B cell (primary cell): ENCODE measurements at regions not wholly inside any gene's neighbourhood (a gene's known extent, or its start where the extent isn't known, plus 50 kb on each side); places are given as distances from the start of the nearest gene placed in this dataset.

Experiments
- EZH2 ChIP-seq: IDR thresholded peaks from 2 replicates; pipeline ENCODE4 v1.6.1; 2012; ENCODE audit warnings: borderline replicate concordance, low read depth, mild to moderate bottlenecking, moderate library complexity, low read length; ENCODE audit not compliant: insufficient read depth, poor library complexity, severe bottlenecking
- TF ChIP-seq, protein P1 (sequence below): fragments of 200-600 bp; IDR thresholded peaks from one replicate; pipeline ENCODE4 v1.8.0; 2022; ENCODE audit warnings: antibody characterized with exemption, mild to moderate bottlenecking

DNA sequence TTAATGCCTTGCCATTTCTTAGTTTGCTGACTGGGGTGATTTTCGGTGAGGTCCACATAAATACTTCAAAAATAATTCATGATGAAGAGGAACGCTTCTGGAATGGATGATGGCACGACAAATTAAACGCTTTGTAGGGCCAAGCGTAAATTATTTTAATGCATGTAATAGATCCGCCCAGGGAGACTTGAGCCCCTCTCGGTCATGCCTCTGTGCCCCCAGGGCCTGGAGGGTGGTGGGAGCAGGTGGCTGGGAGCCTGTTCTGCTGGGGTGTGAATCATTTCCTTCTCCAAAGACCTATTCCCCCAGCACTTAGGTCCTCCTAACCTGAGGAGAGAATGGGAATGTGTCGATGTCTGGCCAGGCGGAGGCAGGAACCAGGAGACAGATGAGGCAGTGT lies 350.6 kb downstream of the ZNF536 start:
- TF ChIP-seq, protein P1, sequence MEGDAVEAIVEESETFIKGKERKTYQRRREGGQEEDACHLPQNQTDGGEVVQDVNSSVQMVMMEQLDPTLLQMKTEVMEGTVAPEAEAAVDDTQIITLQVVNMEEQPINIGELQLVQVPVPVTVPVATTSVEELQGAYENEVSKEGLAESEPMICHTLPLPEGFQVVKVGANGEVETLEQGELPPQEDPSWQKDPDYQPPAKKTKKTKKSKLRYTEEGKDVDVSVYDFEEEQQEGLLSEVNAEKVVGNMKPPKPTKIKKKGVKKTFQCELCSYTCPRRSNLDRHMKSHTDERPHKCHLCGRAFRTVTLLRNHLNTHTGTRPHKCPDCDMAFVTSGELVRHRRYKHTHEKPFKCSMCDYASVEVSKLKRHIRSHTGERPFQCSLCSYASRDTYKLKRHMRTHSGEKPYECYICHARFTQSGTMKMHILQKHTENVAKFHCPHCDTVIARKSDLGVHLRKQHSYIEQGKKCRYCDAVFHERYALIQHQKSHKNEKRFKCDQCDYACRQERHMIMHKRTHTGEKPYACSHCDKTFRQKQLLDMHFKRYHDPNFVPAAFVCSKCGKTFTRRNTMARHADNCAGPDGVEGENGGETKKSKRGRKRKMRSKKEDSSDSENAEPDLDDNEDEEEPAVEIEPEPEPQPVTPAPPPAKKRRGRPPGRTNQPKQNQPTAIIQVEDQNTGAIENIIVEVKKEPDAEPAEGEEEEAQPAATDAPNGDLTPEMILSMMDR, result no peak
- TF ChIP-seq EZH2, result no peak
